Esophagus squamous epithelium (tissue), 4 donors: ENCODE measurements at regions not wholly inside any gene's neighbourhood (a gene's known extent, or its start where the extent isn't known, plus 50 kb on each side); places are given as distances from the start of the nearest gene placed in this dataset.

Source experiments
- CTCF ChIP-seq, 6 experiments: fragments of 450-650 bp in 4 of 6; fragments of 200-600 bp in 2 of 6; sonication (generic) in 2 of 6; IDR thresholded peaks; one replicate each; pipeline ENCODE4 v1.5.1; 2016 to 2019; ENCODE audit warnings: antibody characterized with exemption in 6 of 6, mild to moderate bottlenecking in 4 of 6, moderate library complexity in 4 of 6
- POLR2A ChIP-seq, 4 donors: fragments of 450-650 bp; IDR thresholded peaks; one replicate each; pipeline ENCODE4 v1.6.1; 2017; ENCODE audit warnings: antibody characterized with exemption in 4 of 4, mild to moderate bottlenecking in 4 of 4, moderate library complexity in 3 of 4

GRCh38 chr18:21167641-21168377, 56.2 kb upstream of the ROCK1 start:
- TF ChIP-seq CTCF (IDR thresholded peaks at IDR 0.05) (no peak), POLR2A (IDR thresholded peaks at IDR 0.05) (no peak)
